Activated CD4-positive, alpha-beta memory T cell treated with anti-CD3 and anti-CD28 coated beads for 36 hours (primary cell): ENCODE measurements at regions not wholly inside any gene's neighbourhood (a gene's known extent, or its start where the extent isn't known, plus 50 kb on each side); places are given as distances from the start of the nearest gene placed in this dataset.
"Not testable (repeated sequence)": the region's sequence is repeated elsewhere in the genome, so short reads cannot be mapped to it uniquely, and the experiment has no call there.

ENCODE experiments used
- CTCF ChIA-PET: fragments of 350-600 bp; sonication (Branson Sonifier 250); formaldehyde crosslinking; loops from one replicate; lab custom pipeline; 2021; ENCODE audit warnings: antibody characterized with exemption, inconsistent platforms; lab: Charles Lee
- POLR2A ChIA-PET: fragments of 350-600 bp; sonication (Branson Sonifier 250); formaldehyde crosslinking; loops from one replicate; lab custom pipeline; 2021; ENCODE audit warnings: antibody characterized with exemption; lab: Charles Lee
- DNase-seq: peaks from one replicate; pipeline ENCODE4 v3.0.0-alpha.2; 2020
- H3K27ac Mint-ChIP-seq: one replicate; pipeline ENCODE4 v1.8.0; 2021; ENCODE audit warnings: mixed read lengths
- H3K27me3 Mint-ChIP-seq: one replicate; pipeline ENCODE4 v1.8.0; 2021; ENCODE audit warnings: mixed read lengths
- H3K36me3 Mint-ChIP-seq: one replicate; pipeline ENCODE4 v1.8.0; 2021; ENCODE audit warnings: mixed read lengths
- H3K4me1 Mint-ChIP-seq: one replicate; pipeline ENCODE4 v1.8.0; 2021; ENCODE audit warnings: low read depth, mixed read lengths
- H3K4me3 Mint-ChIP-seq: one replicate; pipeline ENCODE4 v1.8.0; 2021; ENCODE audit warnings: mild to moderate bottlenecking, mixed read lengths
- H3K9me3 Mint-ChIP-seq: one replicate; pipeline ENCODE4 v1.8.0; 2021; ENCODE audit warnings: mixed read lengths
- intact Hi-C: fragments of 100-400 bp; cut with micrococcal nuclease; formaldehyde crosslinking; loops from one replicate; pipeline ENCODE4 v1.15.1; 2023

- ChIA-PET POLR2A (no interaction called here), CTCF (no interaction called here)
- Mint-ChIP-seq H3K4me1 (no peaks in the 10 kb centered on the region), H3K4me3 (no peak overlapping the region), H3K27ac (no peak overlapping the region), H3K36me3 (peaks cover 6% of the 10 kb centered on the region), H3K27me3 (no peaks in the 10 kb centered on the region), H3K9me3 (peaks cover 25% of the 10 kb centered on the region)
- intact Hi-C loops, result no loop called here
- no peak for DNase-seq
Measured at GRCh38 chr1:125119024-125119441, 3934.3 kb downstream of the SRGAP2C start.

- H3K27ac Mint-ChIP-seq, intact Hi-C loops, CTCF ChIA-PET, DNase-seq, H3K4me3 Mint-ChIP-seq, POLR2A ChIA-PET, H3K4me1 Mint-ChIP-seq, H3K36me3 Mint-ChIP-seq, H3K27me3 Mint-ChIP-seq: not testable (repeated sequence)
- H3K9me3 Mint-ChIP-seq, result peaks cover 30% of the 10 kb centered on the region
Measured at GRCh38 chr1:125119566-125120205, 3934.9 kb downstream of the SRGAP2C start.

- DNase-seq, POLR2A ChIA-PET, H3K27ac Mint-ChIP-seq, H3K27me3 Mint-ChIP-seq, H3K4me1 Mint-ChIP-seq, H3K4me3 Mint-ChIP-seq, intact Hi-C loops, CTCF ChIA-PET, H3K36me3 Mint-ChIP-seq: not testable (repeated sequence)
- H3K9me3 Mint-ChIP-seq, result peaks cover 47% of the 10 kb centered on the region
Measured at GRCh38 chr1:125122579-125122978, 3937.8 kb downstream of the SRGAP2C start.
